ENCODE measurements at regions not wholly inside any gene's neighbourhood (a gene's known extent, or its start where the extent isn't known, plus 50 kb on each side); places are given as distances from the start of the nearest gene placed in this dataset.
"Not testable (repeated sequence)": the region's sequence is repeated elsewhere in the genome, so short reads cannot be mapped to it uniquely, and the experiment has no call there.

DNA sequence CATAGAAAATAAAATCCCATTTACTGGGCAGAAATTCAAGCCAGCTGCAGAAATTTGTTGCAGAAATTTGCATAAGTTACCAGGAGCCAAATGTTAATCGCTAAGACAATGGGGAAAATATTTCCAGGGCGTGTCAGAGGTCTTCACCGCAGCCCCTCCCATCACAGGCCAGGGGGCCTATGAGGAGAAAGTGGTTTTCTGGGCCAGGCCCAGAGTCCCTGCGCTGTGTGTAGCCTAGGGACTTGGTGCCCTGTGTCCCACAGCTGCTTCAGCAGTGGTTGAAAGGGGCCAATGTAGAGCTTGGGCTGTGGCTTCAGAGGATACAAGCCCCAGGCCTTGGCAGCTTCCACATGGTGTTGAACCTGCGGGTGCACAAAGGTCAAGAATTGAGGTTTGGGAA is 278.9 kb upstream of the PCDH9 start:
- no peak for TF ChIP-seq POLR2A (IDR thresholded peaks at IDR 0.05)
- TF ChIP-seq, protein P1, sequence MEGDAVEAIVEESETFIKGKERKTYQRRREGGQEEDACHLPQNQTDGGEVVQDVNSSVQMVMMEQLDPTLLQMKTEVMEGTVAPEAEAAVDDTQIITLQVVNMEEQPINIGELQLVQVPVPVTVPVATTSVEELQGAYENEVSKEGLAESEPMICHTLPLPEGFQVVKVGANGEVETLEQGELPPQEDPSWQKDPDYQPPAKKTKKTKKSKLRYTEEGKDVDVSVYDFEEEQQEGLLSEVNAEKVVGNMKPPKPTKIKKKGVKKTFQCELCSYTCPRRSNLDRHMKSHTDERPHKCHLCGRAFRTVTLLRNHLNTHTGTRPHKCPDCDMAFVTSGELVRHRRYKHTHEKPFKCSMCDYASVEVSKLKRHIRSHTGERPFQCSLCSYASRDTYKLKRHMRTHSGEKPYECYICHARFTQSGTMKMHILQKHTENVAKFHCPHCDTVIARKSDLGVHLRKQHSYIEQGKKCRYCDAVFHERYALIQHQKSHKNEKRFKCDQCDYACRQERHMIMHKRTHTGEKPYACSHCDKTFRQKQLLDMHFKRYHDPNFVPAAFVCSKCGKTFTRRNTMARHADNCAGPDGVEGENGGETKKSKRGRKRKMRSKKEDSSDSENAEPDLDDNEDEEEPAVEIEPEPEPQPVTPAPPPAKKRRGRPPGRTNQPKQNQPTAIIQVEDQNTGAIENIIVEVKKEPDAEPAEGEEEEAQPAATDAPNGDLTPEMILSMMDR (IDR thresholded peaks at IDR 0.05) = no peak
- Histone ChIP-seq H3K4me1 (no peaks in the 10 kb centered on the region), H3K27ac (no peak overlapping the region), H3K9me3 (no peaks in the 10 kb centered on the region), H3K36me3 (ENCODE audit: low read depth, missing control alignments) (no peaks in the 10 kb centered on the region), H3K27me3 (no peaks in the 10 kb centered on the region), H3K4me3 (no peak overlapping the region)
- no peak for DNase-seq
- WGBS, 2 donors = 85 to 86% methylated on average over 5 of the region's 5 CpGs
- intact Hi-C loops (cut with DNase I; ENCODE audit: low total_unique reads) = no loop called here

DNA sequence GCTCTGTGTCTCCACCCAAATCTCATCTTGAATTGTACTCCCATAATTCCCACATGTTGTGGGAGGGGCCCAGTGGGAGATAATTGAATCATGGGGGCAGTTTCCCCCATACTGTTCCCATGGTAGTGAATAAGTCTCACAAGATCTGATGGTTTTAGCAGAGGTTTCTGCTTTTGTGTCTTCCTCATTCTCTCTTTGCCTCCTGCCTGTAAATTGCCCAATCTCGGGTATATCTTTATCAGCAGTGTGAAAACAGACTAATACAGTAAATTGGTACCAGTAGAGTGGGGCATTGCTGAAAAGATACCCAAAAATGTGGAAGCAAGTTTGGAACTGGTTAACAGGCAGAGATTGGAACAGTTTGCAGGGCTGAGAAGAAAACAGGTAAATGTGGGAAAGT is 278.1 kb upstream of the PCDH9 start:
- intact Hi-C loops (cut with DNase I; ENCODE audit: low total_unique reads); DNase-seq: not testable (repeated sequence)
- WGBS, 2 donors = 67 to 84% methylated on average over 1 of the region's 1 CpG

GRCh38 chr13:67506407-67506806 is 276.3 kb upstream of the PCDH9 start:
- H3K27ac ChIP-seq = no peak overlapping the region
- no peak for DNase-seq
- TF ChIP-seq POLR2A (IDR thresholded peaks at IDR 0.05) = no peak
- TF ChIP-seq, protein P1 (IDR thresholded peaks at IDR 0.05) = no peak
- no peaks in the 10 kb centered on the region for H3K9me3 ChIP-seq
- intact Hi-C loops (cut with DNase I; ENCODE audit: low total_unique reads) = no loop called here
- no peaks in the 10 kb centered on the region for H3K4me1 ChIP-seq
- H3K4me3 ChIP-seq = no peak overlapping the region
- no peaks in the 10 kb centered on the region for H3K27me3 ChIP-seq
- no peaks in the 10 kb centered on the region for H3K36me3 ChIP-seq (ENCODE audit: low read depth, missing control alignments)

More for the DNA sequence above, 278.1 kb upstream of the PCDH9 start:
- H3K27ac ChIP-seq; H3K36me3 ChIP-seq (ENCODE audit: low read depth, missing control alignments); H3K9me3 ChIP-seq; H3K27me3 ChIP-seq; H3K4me1 ChIP-seq; H3K4me3 ChIP-seq: not testable (repeated sequence)

DNA sequence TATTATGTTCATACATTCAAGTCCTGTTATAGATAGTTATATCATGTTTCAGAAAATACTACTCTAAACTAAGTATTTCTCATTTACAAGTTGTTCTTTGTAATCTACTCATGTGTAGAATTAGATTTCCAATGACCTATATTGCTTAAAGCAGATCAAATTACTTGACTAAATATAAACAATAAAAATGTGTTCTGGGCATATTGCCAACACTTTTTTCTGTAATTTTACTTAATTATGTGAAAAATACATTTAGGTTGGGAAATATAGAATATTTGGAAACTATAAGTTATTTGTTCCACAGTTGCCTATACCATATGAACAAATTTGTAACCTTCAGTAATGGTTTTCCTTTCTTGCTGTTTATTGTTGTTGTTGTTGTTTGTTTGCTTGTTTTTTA is 275.2 kb upstream of the PCDH9 start:
- no peaks in the 10 kb centered on the region for H3K9me3 ChIP-seq
- H3K27ac ChIP-seq = no peak overlapping the region
- H3K4me1 ChIP-seq = no peaks in the 10 kb centered on the region
- no peak for TF ChIP-seq POLR2A (IDR thresholded peaks at IDR 0.05)
- TF ChIP-seq, protein P1 (IDR thresholded peaks at IDR 0.05) = no peak
- no peaks in the 10 kb centered on the region for H3K27me3 ChIP-seq
- no peaks in the 10 kb centered on the region for H3K36me3 ChIP-seq (ENCODE audit: low read depth, missing control alignments)
- DNase-seq = no peak
- no peak overlapping the region for H3K4me3 ChIP-seq
- intact Hi-C loops (cut with DNase I; ENCODE audit: low total_unique reads) = no loop called here

- no peaks in the 10 kb centered on the region for H3K4me1 ChIP-seq
- TF ChIP-seq POLR2A (IDR thresholded peaks at IDR 0.05) = no peak
- TF ChIP-seq, protein P1 (IDR thresholded peaks at IDR 0.05) = no peak
Observed at GRCh38 chr13:67498948-67499347, 268.8 kb upstream of the PCDH9 start.

More at GRCh38 chr13:67498948-67499347, 268.8 kb upstream of the PCDH9 start:
- H3K4me3 ChIP-seq = no peak overlapping the region
- intact Hi-C loops (cut with DNase I; ENCODE audit: low total_unique reads) = no loop called here
- no peak overlapping the region for H3K27ac ChIP-seq
- no peaks in the 10 kb centered on the region for H3K27me3 ChIP-seq
- no peak for DNase-seq
- no peaks in the 10 kb centered on the region for H3K36me3 ChIP-seq (ENCODE audit: low read depth, missing control alignments)
- H3K9me3 ChIP-seq = no peaks in the 10 kb centered on the region
- WGBS, 2 donors = 48 to 66% methylated on average over 3 of the region's 3 CpGs
